NT2/D1 (cell line): ENCODE measurements at regions not wholly inside any gene's neighbourhood (a gene's known extent, or its start where the extent isn't known, plus 50 kb on each side); places are given as distances from the start of the nearest gene placed in this dataset.
"Not testable (repeated sequence)": the region's sequence is repeated elsewhere in the genome, so short reads cannot be mapped to it uniquely, and the experiment has no call there.

ENCODE experiments used
- DNase-seq: peaks from one replicate; pipeline ENCODE4 v3.0.0-alpha.2; 2011; ENCODE audit warnings: low read depth, low spot score
- H3K27me3 ChIP-seq: 2 replicates; pipeline ENCODE4 v1.6.0; 2011; ENCODE audit warnings: mild to moderate bottlenecking; ENCODE audit not compliant: insufficient read length, insufficient read depth
- H3K36me3 ChIP-seq: 2 replicates; pipeline ENCODE4 v1.6.1; 2011; ENCODE audit warnings: mild to moderate bottlenecking, low read length, mixed read lengths; ENCODE audit not compliant: insufficient read depth, insufficient read length
- H3K4me1 ChIP-seq: 2 replicates; pipeline ENCODE4 v1.5.1; 2011; ENCODE audit not compliant: insufficient read depth, insufficient read length
- H3K4me3 ChIP-seq: 2 replicates; pipeline ENCODE4 v1.5.1; 2011; ENCODE audit warnings: low read depth; ENCODE audit not compliant: insufficient read length
- H3K9ac ChIP-seq: 2 replicates; pipeline ENCODE4 v1.6.0; 2011; ENCODE audit warnings: low read depth; ENCODE audit not compliant: insufficient read length
- H3K9me3 ChIP-seq: 2 replicates; pipeline ENCODE4 v1.5.1; 2011; ENCODE audit warnings: mild to moderate bottlenecking, low read length; ENCODE audit not compliant: insufficient read depth
- SUZ12 ChIP-seq: IDR thresholded peaks from 2 replicates; pipeline ENCODE4 v1.6.1; 2011; ENCODE audit not compliant: insufficient read length, insufficient read depth; ENCODE audit errors: extremely low read depth
- YY1 ChIP-seq: IDR thresholded peaks from 2 replicates; pipeline ENCODE4 v1.6.1; 2011; ENCODE audit not compliant: insufficient read length, insufficient read depth
- ZNF274 ChIP-seq: IDR thresholded peaks from 2 replicates; pipeline ENCODE4 v1.6.1; 2011; ENCODE audit warnings: mild to moderate bottlenecking, low read depth, low read length

- Histone ChIP-seq H3K36me3 (no peaks in the 10 kb centered on the region), H3K4me1 (no peaks in the 10 kb centered on the region), H3K9ac (no peak overlapping the region), H3K9me3 (no peaks in the 10 kb centered on the region), H3K27me3 (peaks cover 2% of the 10 kb centered on the region), H3K4me3 (no peak overlapping the region)
- no peak for DNase-seq
- TF ChIP-seq YY1 (no peak), SUZ12 (no peak), ZNF274 (no peak)
These were observed 460.7 kb downstream of the ICE1 start for GRCh38 chr5:5883146-5883545.

GRCh38 chr5:5882706-5883105 lies 460.2 kb downstream of the ICE1 start:
- no peaks in the 10 kb centered on the region for H3K9me3 ChIP-seq
- no peaks in the 10 kb centered on the region for H3K36me3 ChIP-seq
- no peaks in the 10 kb centered on the region for H3K4me1 ChIP-seq
- no peak overlapping the region for H3K9ac ChIP-seq
- DNase-seq, result no peak
- H3K4me3 ChIP-seq, result no peak overlapping the region
- TF ChIP-seq YY1, result no peak
- no peak for TF ChIP-seq SUZ12
- TF ChIP-seq ZNF274, result no peak
- H3K27me3 ChIP-seq, result peaks cover 2% of the 10 kb centered on the region

GRCh38 chr5:5881294-5881693 lies 458.8 kb downstream of the ICE1 start:
- TF ChIP-seq SUZ12 (no peak), ZNF274 (no peak), YY1 (no peak)
- H3K4me3 ChIP-seq, result no peak overlapping the region
- H3K27me3 ChIP-seq, result no peaks in the 10 kb centered on the region
- no peak overlapping the region for H3K9ac ChIP-seq
- no peak for DNase-seq
- H3K36me3 ChIP-seq, result no peaks in the 10 kb centered on the region
- no peaks in the 10 kb centered on the region for H3K9me3 ChIP-seq
- H3K4me1 ChIP-seq, result no peaks in the 10 kb centered on the region

- no peaks in the 10 kb centered on the region for H3K4me1 ChIP-seq
- H3K4me3 ChIP-seq, result no peak overlapping the region
- H3K9ac ChIP-seq, result no peak overlapping the region
- no peaks in the 10 kb centered on the region for H3K27me3 ChIP-seq
- no peaks in the 10 kb centered on the region for H3K36me3 ChIP-seq
- DNase-seq, result no peak
- H3K9me3 ChIP-seq, result no peaks in the 10 kb centered on the region
- no peak for TF ChIP-seq ZNF274
- no peak for TF ChIP-seq SUZ12
- no peak for TF ChIP-seq YY1
These were observed 457.7 kb downstream of the ICE1 start for GRCh38 chr5:5880077-5880763.

GRCh38 chr5:5857396-5857795 lies 434.9 kb downstream of the ICE1 start:
- no peak for TF ChIP-seq ZNF274
- TF ChIP-seq YY1, result no peak
- TF ChIP-seq SUZ12, result no peak
- no peak overlapping the region for H3K9ac ChIP-seq
- H3K4me1 ChIP-seq, result no peaks in the 10 kb centered on the region
- H3K36me3 ChIP-seq, result no peaks in the 10 kb centered on the region
- no peak overlapping the region for H3K4me3 ChIP-seq
- DNase-seq, result no peak
- no peaks in the 10 kb centered on the region for H3K9me3 ChIP-seq
- no peaks in the 10 kb centered on the region for H3K27me3 ChIP-seq

GRCh38 chr5:5854087-5854486 lies 431.6 kb downstream of the ICE1 start:
- Histone ChIP-seq H3K9me3 (no peaks in the 10 kb centered on the region), H3K9ac (no peak overlapping the region), H3K4me1 (no peaks in the 10 kb centered on the region), H3K36me3 (no peaks in the 10 kb centered on the region), H3K4me3 (no peak overlapping the region), H3K27me3 (no peaks in the 10 kb centered on the region)
- TF ChIP-seq SUZ12 (no peak), ZNF274 (no peak), YY1 (no peak)
- DNase-seq, result no peak

- TF ChIP-seq YY1 (no peak), ZNF274 (no peak), SUZ12 (no peak)
- no peaks in the 10 kb centered on the region for H3K36me3 ChIP-seq
- no peak overlapping the region for H3K9ac ChIP-seq
- no peaks in the 10 kb centered on the region for H3K9me3 ChIP-seq
- DNase-seq, result no peak
- no peaks in the 10 kb centered on the region for H3K4me1 ChIP-seq
- H3K4me3 ChIP-seq, result no peak overlapping the region
- H3K27me3 ChIP-seq, result no peaks in the 10 kb centered on the region
These were observed 416.0 kb downstream of the ICE1 start for GRCh38 chr5:5838493-5838892.

- not testable (repeated sequence) for H3K4me3 ChIP-seq, H3K36me3 ChIP-seq, H3K9ac ChIP-seq, H3K27me3 ChIP-seq, H3K9me3 ChIP-seq, DNase-seq, H3K4me1 ChIP-seq
These were observed 409.1 kb downstream of the ICE1 start for GRCh38 chr5:5831622-5832021.
